ENCODE measurements at regions not wholly inside any gene's neighbourhood (a gene's known extent, or its start where the extent isn't known, plus 50 kb on each side); places are given as distances from the start of the nearest gene placed in this dataset.

DNA sequence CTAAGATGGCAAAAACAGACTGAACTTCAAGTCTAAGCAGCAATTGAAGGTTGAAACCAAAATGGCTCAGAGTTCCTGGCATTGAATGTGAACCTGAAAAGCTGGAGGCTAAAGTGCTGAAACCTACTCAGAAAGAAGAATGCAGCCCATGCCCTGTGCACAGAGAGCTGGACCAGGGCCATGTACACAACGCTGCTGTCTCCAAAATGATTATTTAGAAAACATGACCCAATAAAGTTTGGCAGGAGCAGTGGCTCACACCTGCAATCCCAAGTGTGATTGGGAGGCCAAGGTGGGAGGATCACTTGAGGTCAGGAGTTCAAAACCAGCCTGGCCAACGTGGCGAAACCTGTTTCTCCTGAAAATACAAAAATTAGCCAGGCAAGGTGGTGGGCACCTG is 158.9 kb downstream of the AKR1D1 start:
- DNase-seq (no peak), ATAC-seq (ENCODE audit: low read depth) (no peak)
- intact Hi-C loops (cut with micrococcal nuclease), result no loop called here
- ChIA-PET CTCF (no interaction called here), POLR2A (no interaction called here)
- Histone ChIP-seq H3K27ac (ENCODE audit: low read length in 2 of 2) (no peak overlapping the region), H3K9me3 (ENCODE audit: control extremely low read depth in 1 of 3, control insufficient read depth in 2 of 3, insufficient read depth in 1 of 3, low read length in 2 of 3) (peaks cover 0 to 8% (median 0%) of the 10 kb centered on the region in 3 donors), H3K9ac (ENCODE audit: low read length) (no peak overlapping the region), H3K79me2 (ENCODE audit: control insufficient read depth, insufficient read depth, low read length) (no peaks in the 10 kb centered on the region), H3K4me1 (ENCODE audit: control insufficient read depth in 2 of 2, insufficient read depth in 2 of 2, low read length in 2 of 2) (no peaks in the 10 kb centered on the region), H3K4me3 (ENCODE audit: control extremely low read depth in 1 of 5, extremely low read depth in 1 of 5, insufficient read depth in 1 of 5, low read depth in 2 of 5, low read length in 4 of 5) (no peak overlapping the region), H3K27me3 (replicated peaks in 1 of 4; ENCODE audit: control extremely low read depth in 1 of 4, control insufficient read depth in 3 of 4, insufficient read depth in 4 of 4, low read length in 3 of 4) (no peaks in the 10 kb centered on the region), H3K4me2 (replicated peaks; ENCODE audit: low read depth, low read length, poor library complexity, severe bottlenecking) (no peak overlapping the region), H3K36me3 (replicated peaks in 1 of 2; ENCODE audit: control extremely low read depth in 1 of 2, control insufficient read depth in 1 of 2, extremely low read depth in 1 of 2, insufficient read depth in 2 of 2, low read length in 1 of 2) (no peaks in the 10 kb centered on the region), H2AFZ (ENCODE audit: insufficient read depth, low read depth, low read length, poor library complexity, severe bottlenecking) (no peak overlapping the region), H4K20me1 (ENCODE audit: control insufficient read depth, insufficient read depth, low read length, poor library complexity, severe bottlenecking) (no peaks in the 10 kb centered on the region)
- Mint-ChIP-seq H3K9me3 (ENCODE audit: insufficient read depth) (no peaks in the 10 kb centered on the region), H3K4me1 (no peaks in the 10 kb centered on the region), H3K27me3 (no peaks in the 10 kb centered on the region), H3K4me3 (no peak overlapping the region), H3K27ac (no peak overlapping the region)
- WGBS (ENCODE audit: insufficient coverage), result 89% methylated on average over 2 of the region's 3 CpGs
- TF ChIP-seq EZH2 (IDR thresholded peaks at IDR 0.05; ENCODE audit: borderline replicate concordance, insufficient read depth, low read depth, low read length, poor library complexity, severe bottlenecking), result no peak
- TF ChIP-seq, protein P1, sequence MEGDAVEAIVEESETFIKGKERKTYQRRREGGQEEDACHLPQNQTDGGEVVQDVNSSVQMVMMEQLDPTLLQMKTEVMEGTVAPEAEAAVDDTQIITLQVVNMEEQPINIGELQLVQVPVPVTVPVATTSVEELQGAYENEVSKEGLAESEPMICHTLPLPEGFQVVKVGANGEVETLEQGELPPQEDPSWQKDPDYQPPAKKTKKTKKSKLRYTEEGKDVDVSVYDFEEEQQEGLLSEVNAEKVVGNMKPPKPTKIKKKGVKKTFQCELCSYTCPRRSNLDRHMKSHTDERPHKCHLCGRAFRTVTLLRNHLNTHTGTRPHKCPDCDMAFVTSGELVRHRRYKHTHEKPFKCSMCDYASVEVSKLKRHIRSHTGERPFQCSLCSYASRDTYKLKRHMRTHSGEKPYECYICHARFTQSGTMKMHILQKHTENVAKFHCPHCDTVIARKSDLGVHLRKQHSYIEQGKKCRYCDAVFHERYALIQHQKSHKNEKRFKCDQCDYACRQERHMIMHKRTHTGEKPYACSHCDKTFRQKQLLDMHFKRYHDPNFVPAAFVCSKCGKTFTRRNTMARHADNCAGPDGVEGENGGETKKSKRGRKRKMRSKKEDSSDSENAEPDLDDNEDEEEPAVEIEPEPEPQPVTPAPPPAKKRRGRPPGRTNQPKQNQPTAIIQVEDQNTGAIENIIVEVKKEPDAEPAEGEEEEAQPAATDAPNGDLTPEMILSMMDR (IDR thresholded peaks at IDR 0.05), result no peak

DNA sequence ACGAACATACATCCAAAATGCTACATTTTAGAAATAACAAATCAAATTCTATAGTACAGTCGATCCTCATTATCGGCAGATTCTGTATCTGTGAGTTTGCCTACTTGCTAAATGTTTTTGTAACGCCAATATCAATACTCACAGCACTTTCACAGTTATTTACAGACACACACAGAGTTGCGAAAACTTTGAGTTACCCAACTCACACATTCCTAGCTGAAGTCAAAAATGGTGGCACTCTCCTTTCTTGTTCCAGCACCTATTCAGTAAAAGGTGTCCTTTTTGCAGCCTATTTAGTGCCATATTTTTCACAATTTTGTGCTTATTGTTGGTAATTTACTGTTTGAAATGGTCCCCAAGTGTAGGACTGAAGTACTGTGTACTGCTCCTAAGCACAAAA is 161.7 kb downstream of the AKR1D1 start:
- WGBS (ENCODE audit: insufficient coverage), result 100% methylated on average over 3 of the region's 5 CpGs
- ATAC-seq (ENCODE audit: low read depth), result no peak

More for the DNA sequence above, 161.7 kb downstream of the AKR1D1 start:
- intact Hi-C loops (cut with micrococcal nuclease), result no loop called here
- Histone ChIP-seq H4K20me1 (ENCODE audit: control insufficient read depth, insufficient read depth, low read length, poor library complexity, severe bottlenecking) (no peaks in the 10 kb centered on the region), H3K79me2 (ENCODE audit: control insufficient read depth, insufficient read depth, low read length) (no peaks in the 10 kb centered on the region), H3K4me3 (ENCODE audit: control extremely low read depth in 1 of 5, extremely low read depth in 1 of 5, insufficient read depth in 1 of 5, low read depth in 2 of 5, low read length in 4 of 5) (no peak overlapping the region), H3K9me3 (ENCODE audit: control extremely low read depth in 1 of 3, control insufficient read depth in 2 of 3, insufficient read depth in 1 of 3, low read length in 2 of 3) (peaks cover 0 to 6% (median 0%) of the 10 kb centered on the region in 3 donors), H3K27ac (ENCODE audit: low read length in 2 of 2) (no peak overlapping the region), H2AFZ (ENCODE audit: insufficient read depth, low read depth, low read length, poor library complexity, severe bottlenecking) (no peak overlapping the region), H3K27me3 (replicated peaks in 1 of 4; ENCODE audit: control extremely low read depth in 1 of 4, control insufficient read depth in 3 of 4, insufficient read depth in 4 of 4, low read length in 3 of 4) (no peaks in the 10 kb centered on the region), H3K4me2 (replicated peaks; ENCODE audit: low read depth, low read length, poor library complexity, severe bottlenecking) (no peak overlapping the region), H3K36me3 (replicated peaks in 1 of 2; ENCODE audit: control extremely low read depth in 1 of 2, control insufficient read depth in 1 of 2, extremely low read depth in 1 of 2, insufficient read depth in 2 of 2, low read length in 1 of 2) (no peaks in the 10 kb centered on the region), H3K4me1 (ENCODE audit: control insufficient read depth in 2 of 2, insufficient read depth in 2 of 2, low read length in 2 of 2) (no peaks in the 10 kb centered on the region), H3K9ac (ENCODE audit: low read length) (no peak overlapping the region)
- Mint-ChIP-seq H3K4me3 (no peak overlapping the region), H3K27ac (no peak overlapping the region), H3K9me3 (ENCODE audit: insufficient read depth) (no peaks in the 10 kb centered on the region), H3K4me1 (no peaks in the 10 kb centered on the region), H3K27me3 (no peaks in the 10 kb centered on the region)
- TF ChIP-seq, protein P1 (IDR thresholded peaks at IDR 0.05), result no peak
- no peak for TF ChIP-seq EZH2 (IDR thresholded peaks at IDR 0.05; ENCODE audit: borderline replicate concordance, insufficient read depth, low read depth, low read length, poor library complexity, severe bottlenecking)
- CTCF ChIA-PET, result no interaction called here
- no peak for DNase-seq
- POLR2A ChIA-PET, result no interaction called here
